NCI-H774 (cell line): ENCODE measurements at regions not wholly inside any gene's neighbourhood (a gene's known extent, or its start where the extent isn't known, plus 50 kb on each side); places are given as distances from the start of the nearest gene placed in this dataset.
"Not testable (repeated sequence)": the region's sequence is repeated elsewhere in the genome, so short reads cannot be mapped to it uniquely, and the experiment has no call there.

Experiments
- DNase-seq: peaks from one replicate; lab custom pipeline; 2025; lab: John Stamatoyannopoulos, UW

DNA sequence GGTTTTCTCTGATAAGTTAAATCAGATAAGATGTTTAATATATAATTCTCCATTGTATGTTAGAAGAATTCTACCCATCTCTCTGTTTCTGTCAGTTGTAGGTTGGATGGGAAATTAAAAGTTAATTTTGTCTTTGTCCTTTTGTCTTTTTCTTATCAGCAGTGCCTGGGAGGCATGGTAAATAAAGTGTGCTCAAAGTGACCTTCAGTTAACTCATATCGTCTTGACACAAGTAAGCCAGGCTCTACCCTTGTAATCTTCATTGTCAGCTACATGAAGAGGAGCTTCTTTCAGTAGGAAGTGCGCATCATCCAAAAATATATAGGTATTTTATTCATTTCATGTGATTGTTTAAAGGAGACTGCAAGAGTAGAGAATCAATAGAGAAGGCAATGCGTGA is 138.9 kb upstream of the NRIP1 start:
- no peak for DNase-seq

- DNase-seq = no peak
Observed at GRCh38 chr21:15204140-15204969, 139.6 kb upstream of the NRIP1 start.

DNA sequence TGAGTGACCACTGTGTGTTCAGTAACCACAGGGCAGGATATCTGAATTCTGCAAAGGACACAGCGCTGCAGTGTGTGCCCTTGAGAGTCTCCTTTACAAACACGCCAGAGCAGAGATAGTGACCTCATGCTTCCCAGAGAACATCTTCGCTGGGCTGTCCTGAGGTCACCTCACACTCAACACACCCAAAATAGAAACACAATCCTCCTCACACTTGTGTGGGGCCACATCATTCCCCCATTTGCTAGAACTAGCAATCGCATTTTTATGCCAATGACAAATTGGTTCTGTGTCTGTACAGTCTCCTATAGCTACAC is 140.1 kb upstream of the NRIP1 start:
- no peak for DNase-seq

DNA sequence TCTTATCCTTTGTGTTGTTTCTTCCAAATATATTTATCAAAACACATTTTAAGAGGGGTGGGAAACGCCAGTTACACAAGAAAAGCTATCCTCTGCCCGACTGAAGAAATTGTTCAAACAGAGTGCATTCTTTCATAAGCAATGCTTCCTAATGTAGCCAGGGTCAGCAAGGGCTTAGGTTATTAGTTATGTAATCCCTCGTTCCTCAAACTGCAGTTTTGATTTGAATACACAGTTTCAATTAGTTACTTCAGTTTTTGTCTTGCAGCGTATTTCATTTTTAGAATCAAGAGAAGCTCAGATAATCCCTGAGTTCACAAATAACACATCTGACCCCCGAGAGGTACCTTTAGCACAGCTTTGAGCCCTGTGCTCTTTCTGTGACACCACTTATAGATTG is 141.7 kb upstream of the NRIP1 start:
- no peak for DNase-seq

- DNase-seq = no peak
Observed at GRCh38 chr21:15207231-15207630, 142.4 kb upstream of the NRIP1 start.

- DNase-seq = no peak
Observed at GRCh38 chr21:15207635-15208370, 143.0 kb upstream of the NRIP1 start.

GRCh38 chr21:15208786-15209185 is 144.0 kb upstream of the NRIP1 start:
- DNase-seq = no peak

- DNase-seq = no peak
Observed at GRCh38 chr21:15209224-15209623, 144.4 kb upstream of the NRIP1 start.

DNA sequence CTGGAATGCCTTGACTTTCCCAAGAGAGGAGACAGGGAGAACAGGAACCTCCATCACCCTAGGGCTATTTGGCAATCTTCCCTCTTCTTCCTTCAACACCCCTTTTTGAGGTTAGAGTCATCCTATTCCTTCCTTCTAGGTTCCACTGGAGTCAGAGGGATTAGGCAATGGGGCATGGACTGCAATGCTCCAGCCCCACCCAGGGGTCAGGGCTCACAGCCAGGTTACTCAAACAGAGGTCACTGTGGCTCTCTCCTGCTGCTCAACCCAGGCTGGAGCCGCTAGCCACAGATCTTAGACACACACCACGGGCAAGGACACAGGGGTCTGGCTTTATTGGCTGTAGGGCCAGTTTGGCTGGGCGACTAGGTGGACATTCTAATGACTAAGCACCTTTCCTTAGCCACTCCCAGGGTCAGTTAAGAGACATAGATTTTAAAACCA is 145.5 kb upstream of the NRIP1 start:
- DNase-seq = no peak

GRCh38 chr21:15211491-15212133 is 146.8 kb upstream of the NRIP1 start:
- DNase-seq = no peak

DNA sequence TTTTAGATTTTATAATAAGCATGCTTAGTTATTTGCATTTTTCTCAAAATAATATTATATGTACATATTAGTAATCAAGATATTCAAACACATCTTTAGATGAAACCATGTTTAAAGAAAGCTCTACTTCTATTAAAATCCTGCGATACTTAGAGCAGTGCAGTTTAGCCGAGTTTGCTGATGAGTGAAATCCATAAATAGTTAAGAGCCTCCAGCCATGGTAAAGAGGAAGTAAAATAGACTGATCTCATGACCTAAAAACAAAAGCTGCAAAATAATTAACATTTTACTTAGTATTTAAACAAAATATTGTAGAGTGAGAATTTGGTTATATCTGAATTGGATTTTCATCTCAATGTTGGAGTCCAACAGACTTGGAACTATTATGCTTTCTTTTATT is 147.4 kb upstream of the NRIP1 start:
- no peak for DNase-seq

GRCh38 chr21:15218476-15218875 is 153.7 kb upstream of the NRIP1 start:
- not testable (repeated sequence) for DNase-seq

DNA sequence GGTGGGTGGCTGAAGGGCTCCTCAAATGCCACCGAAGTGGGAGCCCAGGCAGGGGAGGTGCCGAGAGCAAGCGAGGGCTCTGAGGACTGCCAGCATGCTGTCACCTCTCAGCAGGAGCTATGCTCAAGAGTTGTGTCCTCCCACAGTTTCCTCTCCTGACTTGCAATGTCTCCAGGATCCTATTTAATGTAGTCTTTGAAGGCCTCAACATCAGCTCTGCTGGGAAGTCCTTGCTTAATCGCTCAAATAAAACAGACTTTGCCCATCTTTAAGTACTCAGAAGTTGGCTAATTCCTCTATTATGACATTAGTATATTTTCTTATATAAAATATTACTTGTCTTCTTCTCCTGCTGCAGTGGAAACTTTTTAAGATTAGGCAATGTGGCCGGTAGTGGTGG is 154.2 kb upstream of the NRIP1 start:
- no peak for DNase-seq

DNA sequence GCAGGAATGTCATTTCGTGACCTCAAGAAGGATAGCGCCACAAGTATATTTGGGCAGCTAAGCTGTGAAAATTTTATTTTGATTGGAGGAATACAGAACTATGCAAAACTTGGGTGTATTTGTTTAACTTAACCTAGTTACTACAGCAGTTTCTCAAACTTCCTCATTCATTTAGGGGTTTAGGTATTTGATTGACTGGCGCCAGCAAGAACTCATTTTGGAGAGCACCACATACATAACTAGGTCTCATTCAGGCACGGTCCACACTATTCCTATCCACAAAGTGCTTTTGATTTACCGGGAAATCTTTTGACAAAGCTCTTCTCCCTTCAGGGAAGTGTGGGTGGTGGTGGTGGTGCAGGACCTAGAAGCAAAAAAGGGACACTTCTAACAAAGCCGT is 155.1 kb upstream of the NRIP1 start:
- DNase-seq = no peak

DNA sequence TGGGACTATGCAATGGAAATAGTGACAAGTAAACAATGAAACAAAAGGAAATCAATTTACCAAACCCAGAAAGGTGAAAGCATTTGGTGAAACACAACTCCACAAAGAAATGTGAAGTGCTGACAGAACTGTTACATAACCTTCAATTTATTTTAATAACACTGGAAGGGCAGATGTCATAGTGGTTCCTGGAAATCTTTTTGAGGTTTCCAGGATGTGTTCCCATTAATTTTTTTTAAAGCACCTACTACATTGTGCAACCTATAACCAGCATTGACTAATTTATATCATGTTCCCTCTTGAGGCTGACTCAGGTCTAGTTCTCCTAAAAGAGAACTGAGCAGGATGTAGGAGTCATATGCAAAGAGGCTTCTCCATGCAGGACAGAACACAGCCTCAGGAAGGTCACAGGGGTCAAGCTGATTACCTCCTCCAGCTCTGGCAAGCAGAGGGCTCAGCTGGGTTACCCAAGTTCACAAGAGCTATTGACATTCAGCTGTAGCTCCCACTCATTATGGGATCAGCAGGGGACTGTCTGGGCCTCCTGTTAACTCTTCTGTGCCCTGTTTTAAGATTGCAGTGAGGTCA is 157.1 kb upstream of the NRIP1 start:
- no peak for DNase-seq

DNA sequence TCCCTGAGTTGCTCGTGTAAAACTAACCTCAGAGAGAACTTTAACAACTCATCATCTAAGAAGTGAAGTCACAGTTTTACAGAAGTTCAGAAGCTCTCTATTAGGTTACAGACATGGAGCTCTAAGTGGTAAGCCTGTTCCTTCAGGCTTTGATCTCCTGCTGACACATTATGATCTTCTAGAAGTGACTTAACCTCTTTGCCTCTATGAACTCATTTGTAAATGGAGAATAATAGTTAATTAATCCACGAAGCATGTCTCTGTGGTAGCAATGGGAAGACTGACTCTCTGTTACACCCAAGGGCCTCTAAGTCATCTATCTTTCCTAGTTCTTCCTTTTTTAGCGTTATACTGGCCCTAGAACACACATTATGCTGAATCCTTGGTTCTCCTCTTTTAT is 157.9 kb upstream of the NRIP1 start:
- DNase-seq = no peak

DNA sequence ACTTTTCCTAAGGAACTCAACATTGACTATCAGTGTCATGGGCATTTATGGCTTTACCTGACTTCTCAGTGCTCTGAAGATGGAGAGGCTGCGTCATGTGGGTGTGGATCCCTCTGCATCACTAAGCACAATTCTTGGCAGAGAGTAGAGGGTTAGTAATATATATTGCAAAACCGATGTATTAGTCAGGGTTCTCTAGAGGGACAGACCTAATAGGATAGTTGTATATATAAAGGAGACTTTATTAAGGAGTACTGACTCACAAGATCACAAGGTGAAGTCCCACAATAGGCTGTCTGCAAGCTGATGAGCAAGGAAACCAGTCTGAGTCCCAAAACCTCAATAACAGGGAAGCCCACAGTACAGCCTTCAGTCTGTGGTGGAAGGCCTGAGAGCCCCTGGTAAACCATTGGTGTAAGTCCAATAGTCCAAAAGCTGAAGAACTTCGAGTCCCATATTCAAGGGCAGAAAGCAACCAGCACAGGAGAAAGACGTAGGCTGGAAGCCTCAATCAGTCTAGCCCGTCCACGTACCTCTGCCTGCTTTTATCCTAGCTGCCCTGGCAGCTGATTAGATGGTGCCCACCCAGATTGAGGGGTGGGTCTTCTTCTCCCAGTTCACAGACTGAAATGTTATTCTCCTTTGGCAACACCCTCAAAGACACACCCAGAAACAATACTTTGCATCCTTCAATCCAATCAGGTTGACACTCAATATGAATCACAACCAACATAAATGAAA is 159.7 kb upstream of the NRIP1 start:
- DNase-seq = no peak

- no peak for DNase-seq
Observed at GRCh38 chr21:15227919-15228318, 163.1 kb upstream of the NRIP1 start.

- DNase-seq = no peak
Observed at GRCh38 chr21:15229390-15229789, 164.6 kb upstream of the NRIP1 start.

DNA sequence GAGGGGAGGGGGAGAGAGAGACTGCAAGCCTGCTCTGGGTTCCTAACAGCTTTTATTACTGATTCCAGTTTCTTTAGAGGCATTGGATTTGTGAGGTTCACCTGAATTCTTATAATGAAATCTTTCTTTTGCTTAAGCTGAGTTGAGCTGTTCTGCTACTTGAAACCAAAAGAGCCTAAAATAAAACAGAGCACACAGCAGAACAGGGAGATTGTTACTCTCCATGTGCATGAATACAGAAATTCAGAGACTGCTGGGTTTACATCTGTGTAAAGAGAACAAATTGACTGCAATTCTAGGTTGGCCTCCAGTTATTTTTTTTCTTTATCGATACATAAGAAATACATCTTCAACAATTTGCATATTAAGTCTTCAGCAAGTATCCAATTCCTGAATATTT is 168.8 kb upstream of the NRIP1 start:
- DNase-seq = no peak

DNA sequence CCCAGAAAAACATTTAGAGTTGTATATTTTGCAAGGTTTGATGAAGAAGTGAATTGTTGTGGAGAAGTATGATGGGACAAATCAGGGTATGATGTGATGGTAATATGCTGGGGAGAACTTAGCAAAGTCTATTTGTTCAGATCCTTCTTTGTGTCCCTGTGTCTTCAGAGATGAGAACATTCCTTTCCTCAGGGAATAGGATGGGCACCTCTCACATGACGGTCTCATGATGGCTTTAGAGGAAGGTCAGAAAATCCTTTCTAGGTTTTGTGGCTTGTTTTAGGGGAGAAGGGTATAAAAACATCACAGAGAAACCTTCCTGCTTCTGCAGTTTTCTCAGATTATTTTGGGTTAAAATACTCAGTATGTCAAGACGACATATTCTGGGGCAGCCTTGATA is 171.3 kb upstream of the NRIP1 start:
- no peak for DNase-seq

GRCh38 chr21:15240848-15241247 is 176.0 kb upstream of the NRIP1 start:
- no peak for DNase-seq
